HG03108 (cell line): ENCODE measurements at regions not wholly inside any gene's neighbourhood (a gene's known extent, or its start where the extent isn't known, plus 50 kb on each side); places are given as distances from the start of the nearest gene placed in this dataset.

ENCODE experiments used
- ATAC-seq: cut with Tn5 transposase; IDR thresholded peaks from one replicate; pipeline ENCODE4 v1.9.1; 2021; ENCODE audit warnings: moderate library complexity; ENCODE audit not compliant: unreplicated experiment

- no peak for ATAC-seq
Measured at GRCh38 chr4:65139998-65140397, 530.3 kb downstream of the EPHA5 start.

GRCh38 chr4:65126200-65126599, 544.1 kb downstream of the EPHA5 start:
- no peak for ATAC-seq

- ATAC-seq, result no peak
Measured at GRCh38 chr4:65120287-65120686, 550.0 kb downstream of the EPHA5 start.

- no peak for ATAC-seq
Measured at GRCh38 chr4:65102419-65102818, 567.9 kb downstream of the EPHA5 start.

GRCh38 chr4:65096630-65097029, 573.7 kb downstream of the EPHA5 start:
- no peak for ATAC-seq

GRCh38 chr4:65089666-65090065, 580.6 kb downstream of the EPHA5 start:
- no peak for ATAC-seq

- no peak for ATAC-seq
Measured at GRCh38 chr4:65083076-65083475, 587.2 kb downstream of the EPHA5 start.

GRCh38 chr4:65071564-65071963, 598.7 kb downstream of the EPHA5 start:
- ATAC-seq, result no peak

GRCh38 chr4:65069177-65069576, 601.1 kb downstream of the EPHA5 start:
- ATAC-seq, result no peak

- ATAC-seq, result no peak
Measured at GRCh38 chr4:65066106-65066505, 604.2 kb downstream of the EPHA5 start.

GRCh38 chr4:65063601-65064000, 606.7 kb downstream of the EPHA5 start:
- ATAC-seq, result no peak

GRCh38 chr4:65050786-65051185, 619.5 kb downstream of the EPHA5 start:
- no peak for ATAC-seq

- no peak for ATAC-seq
Measured at GRCh38 chr4:65046192-65047133, 623.8 kb downstream of the EPHA5 start.

GRCh38 chr4:65033899-65034298, 624.6 kb upstream of the TECRL start:
- ATAC-seq, result no peak

- ATAC-seq, result no peak
Measured at GRCh38 chr4:65028592-65028991, 619.3 kb upstream of the TECRL start.

GRCh38 chr4:65023883-65024670, 614.8 kb upstream of the TECRL start:
- no peak for ATAC-seq

GRCh38 chr4:65023081-65023480, 613.8 kb upstream of the TECRL start:
- no peak for ATAC-seq

GRCh38 chr4:65021737-65022136, 612.5 kb upstream of the TECRL start:
- no peak for ATAC-seq

GRCh38 chr4:65021149-65021548, 611.9 kb upstream of the TECRL start:
- ATAC-seq, result no peak

GRCh38 chr4:65019775-65020174, 610.5 kb upstream of the TECRL start:
- no peak for ATAC-seq

GRCh38 chr4:65018313-65018712, 609.1 kb upstream of the TECRL start:
- ATAC-seq, result no peak

- no peak for ATAC-seq
Measured at GRCh38 chr4:65014078-65014477, 604.8 kb upstream of the TECRL start.
